AML-193 (cell line): ENCODE measurements at regions not wholly inside any gene's neighbourhood (a gene's known extent, or its start where the extent isn't known, plus 50 kb on each side); places are given as distances from the start of the nearest gene placed in this dataset.

Experiments
- DNase-seq, 2 experiments: peaks; one replicate each; lab custom pipeline; 2025; lab: John Stamatoyannopoulos, UW

DNA sequence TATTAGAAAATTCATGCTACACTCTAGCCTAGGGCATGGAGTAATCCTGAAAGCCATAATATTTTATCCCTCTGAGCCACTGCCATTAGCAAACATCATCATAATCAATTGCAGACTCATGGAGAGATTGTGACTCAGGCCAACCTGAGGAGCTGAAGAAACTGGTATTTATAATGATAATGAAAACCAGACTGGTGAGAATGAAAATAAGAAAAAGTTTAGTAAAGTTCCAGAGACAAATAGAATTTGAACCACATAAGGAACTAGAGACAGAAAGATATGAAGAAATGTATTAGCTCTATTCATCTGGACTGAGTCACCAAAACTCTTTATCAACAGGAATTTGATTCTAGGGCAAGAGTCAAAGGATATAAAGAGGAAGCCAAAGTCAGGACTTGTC lies 158.7 kb downstream of the DRD1 start:
- DNase-seq, result no peak

DNA sequence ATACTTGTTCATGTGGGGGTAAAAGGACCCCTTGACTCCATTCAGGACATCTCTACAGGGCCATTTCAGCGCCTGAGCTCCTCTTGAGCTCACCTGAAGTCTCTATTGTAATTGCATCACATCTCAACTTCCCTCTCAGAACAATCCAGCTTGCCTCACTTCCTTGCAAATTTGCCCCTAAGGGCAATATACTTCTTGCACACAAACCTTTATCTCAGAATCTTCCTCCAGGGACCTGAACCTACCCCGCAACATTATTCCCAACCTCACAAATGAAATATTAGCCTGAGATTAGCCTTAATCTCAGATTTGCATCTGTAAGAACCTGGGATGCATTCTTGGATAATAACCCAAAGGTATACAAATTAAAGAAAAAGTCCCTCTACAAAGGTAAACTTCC lies 159.2 kb downstream of the DRD1 start:
- DNase-seq, result no peak

DNA sequence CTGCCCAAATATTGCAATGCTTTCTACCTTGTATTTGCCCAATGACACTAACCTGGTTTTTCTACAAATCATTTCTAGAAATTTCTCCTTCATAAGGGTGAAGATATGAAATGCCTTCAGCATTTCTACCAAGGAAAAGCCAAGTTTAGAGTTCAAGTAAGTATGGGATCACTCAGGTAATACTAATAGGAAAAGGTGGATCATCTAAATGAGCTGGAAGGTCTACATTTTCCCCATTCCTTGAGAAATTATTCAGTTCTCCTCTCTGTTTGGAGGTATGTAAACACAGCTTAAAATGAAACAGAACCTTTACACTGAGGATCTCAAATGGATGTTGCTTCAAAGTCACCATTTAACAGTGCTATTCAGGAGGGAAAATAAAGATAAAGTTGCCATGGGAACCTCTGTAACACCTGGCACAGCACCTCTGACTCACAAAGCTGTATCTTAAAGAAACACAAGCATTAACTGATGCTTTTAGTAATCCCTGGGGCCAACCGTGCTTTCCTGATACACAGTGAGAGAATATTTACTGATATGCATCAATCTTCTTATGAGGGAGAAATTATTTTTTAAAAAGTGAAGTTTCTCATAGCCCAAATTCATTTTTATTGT lies 161.3 kb downstream of the DRD1 start:
- no peak for DNase-seq

DNA sequence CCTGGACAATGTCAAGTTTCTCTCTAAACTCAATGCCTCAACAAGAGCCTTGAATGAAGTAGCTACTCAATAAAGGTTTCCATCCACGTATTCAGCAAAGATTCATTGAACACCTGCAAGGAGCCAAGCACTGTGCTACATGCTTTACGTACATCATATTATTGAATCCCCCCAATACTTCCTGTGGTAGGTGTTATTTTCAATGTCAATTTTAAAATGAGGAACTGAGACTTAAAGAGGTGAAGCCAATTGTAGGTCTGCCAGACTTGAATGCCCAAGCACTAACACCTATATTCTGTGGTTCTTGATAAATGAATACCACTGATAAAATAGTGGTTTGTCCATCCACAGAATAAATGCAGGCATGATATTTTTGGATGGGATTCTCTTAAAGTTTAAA lies 162.3 kb downstream of the DRD1 start:
- no peak for DNase-seq

DNA sequence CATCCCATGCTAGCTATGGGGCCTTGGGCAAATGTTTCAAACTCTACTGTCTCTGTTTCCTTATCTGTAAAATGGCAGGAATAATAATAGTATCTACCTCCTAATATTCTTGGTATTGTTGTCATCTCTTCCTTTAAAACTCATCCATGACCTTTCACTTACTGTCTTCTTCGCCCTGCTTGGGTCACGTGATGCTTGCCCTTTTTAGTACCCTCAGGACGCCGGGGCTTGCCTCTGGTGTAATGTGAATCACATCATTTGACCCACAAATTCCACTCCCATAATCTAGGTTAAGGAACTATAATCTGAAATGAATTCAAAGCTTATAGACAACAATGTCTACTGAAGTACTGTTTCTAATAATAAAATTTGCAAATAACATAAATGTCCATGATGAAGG lies 162.7 kb downstream of the DRD1 start:
- no peak for DNase-seq

DNA sequence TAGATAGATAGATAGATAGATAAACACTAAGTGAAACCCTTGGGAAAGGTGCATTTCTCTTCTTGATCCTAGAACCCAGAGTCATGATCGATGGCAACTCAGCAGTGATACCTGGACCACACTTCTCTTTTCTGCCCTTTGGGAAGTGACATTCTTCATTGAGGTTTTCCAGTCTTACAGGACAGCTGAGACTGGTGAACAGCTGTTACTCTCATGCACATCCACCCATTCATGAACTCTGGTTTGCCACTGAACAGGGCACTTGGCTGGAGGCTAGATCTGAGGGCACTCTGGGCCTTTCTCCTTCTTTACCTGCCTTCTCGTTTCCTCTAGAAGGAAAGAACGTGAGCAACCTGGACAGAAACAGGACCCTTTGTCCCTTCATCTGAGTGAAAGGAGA lies 164.5 kb downstream of the DRD1 start:
- DNase-seq, result no peak

DNA sequence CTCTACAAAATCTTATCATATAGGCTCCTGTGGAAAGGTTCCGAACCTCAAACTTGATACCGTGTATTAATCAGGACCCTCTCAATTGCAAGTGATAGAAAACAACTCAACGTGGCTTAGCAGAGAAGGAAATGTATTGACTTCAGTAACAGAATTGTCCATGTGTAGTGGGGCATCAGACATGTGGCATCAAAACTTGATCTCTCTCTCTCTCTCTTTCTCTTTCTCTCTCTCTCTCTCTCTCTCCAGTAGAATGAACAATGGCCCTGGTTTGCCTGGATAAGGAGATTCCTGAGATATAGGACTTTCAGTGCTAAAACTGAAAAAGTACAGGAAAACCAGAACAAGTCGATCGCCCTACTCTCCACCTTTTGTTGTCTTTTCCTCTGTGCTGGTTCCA lies 168.2 kb downstream of the DRD1 start:
- no peak for DNase-seq

DNA sequence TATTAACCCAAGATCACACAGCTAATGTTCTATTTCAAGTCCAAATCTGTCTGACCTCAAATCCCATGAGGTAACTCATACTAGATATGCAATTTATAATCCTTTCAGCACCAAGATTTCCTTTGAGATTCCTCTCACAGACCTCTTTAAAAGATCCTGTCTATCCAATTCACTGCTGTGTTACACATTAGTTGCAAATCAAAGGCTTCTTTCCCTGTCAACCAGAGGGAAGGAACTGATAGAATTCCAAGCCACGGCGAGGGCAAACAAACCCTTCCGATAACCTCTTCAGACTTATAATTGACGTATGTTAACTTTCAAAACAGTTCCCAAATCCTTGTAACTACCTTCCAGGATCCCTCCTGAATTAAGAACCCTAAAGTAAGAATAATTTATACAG lies 168.9 kb downstream of the DRD1 start:
- no peak for DNase-seq

DNA sequence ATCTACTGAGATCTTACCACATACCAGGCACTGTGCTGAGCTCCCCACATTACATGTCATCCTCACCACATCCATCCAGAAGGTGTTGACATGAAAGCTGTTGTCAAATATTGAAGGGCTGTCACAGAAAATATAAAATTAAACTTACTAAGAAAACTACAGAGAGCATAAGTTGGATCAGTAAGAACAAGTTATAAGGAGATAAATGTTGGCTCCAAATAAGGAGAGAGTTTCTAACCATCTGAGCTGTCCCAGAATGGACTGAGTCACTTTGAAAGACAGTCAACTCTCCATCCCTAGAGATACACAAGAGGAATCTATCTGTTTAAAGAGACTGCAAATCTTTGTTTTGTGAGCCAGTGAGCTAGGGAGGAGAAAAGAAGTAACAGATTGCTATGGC lies 169.8 kb downstream of the DRD1 start:
- no peak for DNase-seq

DNA sequence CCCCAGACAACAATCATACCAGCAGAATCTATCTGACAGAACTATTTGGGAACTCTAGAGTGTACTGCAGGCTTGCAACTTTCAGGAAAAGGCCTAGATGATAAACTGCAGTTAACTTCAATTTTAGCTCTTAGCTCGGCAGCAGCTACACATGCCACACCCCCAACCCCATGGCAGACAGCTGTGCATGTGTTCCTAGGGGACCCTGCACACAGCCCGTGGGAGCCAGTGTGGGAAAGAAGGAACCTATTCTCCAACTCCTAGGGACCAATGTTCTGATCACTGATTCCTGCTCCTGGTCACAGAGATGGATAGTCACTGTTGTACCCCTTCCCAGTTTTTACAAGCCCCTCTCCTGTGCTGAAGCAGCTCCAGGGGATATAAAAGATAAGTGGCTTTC lies 179.6 kb downstream of the DRD1 start:
- no peak for DNase-seq

DNA sequence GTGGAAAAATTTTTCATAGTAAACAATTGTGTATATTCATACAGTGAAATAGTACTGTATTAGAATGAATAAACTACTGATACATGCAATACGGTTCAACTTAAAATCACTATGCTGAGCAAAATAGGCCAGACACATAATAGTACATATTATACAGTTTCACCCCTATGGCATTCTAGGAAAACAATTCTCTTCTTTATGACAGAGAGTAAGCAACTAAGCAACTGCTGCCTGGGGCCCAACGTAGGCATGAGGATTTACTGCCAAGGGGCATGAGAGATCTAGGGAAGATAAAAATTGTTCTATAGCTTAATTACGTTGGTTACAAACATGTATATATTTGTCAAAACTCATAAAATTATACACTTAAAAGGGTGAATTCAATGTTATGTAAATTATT lies 180.2 kb downstream of the DRD1 start:
- no peak for DNase-seq

DNA sequence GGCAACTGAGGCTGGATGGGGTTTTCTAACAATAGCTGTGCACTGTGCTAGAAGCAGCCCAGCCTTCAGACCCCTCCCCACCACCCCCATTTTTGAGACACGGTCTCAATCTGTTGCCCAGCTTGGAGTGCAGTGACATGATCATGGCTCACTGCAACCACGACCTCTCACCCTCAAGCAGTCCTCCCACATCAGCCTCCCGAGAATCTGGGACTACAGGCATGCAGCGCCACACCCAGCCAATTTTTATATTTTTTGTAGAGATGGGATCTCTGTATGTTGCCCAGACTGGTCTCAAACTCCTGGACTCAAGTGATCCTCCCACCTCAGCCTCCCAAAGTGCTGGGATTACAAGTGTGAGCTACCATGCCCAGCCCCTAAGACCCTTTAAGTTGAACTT lies 182.5 kb downstream of the DRD1 start:
- no peak for DNase-seq

DNA sequence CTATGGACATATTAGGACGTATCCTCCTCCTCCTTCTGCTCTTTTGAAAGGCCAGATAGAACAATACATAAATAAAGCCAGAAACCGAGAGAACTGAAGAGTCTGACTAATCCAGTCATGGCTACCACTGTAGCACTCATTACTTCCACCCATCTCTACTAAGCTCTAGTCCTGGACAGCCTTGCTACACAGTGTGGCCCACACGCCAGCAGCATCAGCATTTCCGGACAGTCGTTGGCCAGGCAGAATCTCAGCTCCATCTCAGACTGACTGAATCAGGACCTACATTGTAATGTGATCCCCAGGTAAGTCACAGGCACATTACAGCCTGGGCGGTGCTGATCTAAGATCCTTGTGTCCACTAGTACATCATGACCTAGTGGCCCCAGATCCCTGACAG lies 182.9 kb downstream of the DRD1 start:
- no peak for DNase-seq

DNA sequence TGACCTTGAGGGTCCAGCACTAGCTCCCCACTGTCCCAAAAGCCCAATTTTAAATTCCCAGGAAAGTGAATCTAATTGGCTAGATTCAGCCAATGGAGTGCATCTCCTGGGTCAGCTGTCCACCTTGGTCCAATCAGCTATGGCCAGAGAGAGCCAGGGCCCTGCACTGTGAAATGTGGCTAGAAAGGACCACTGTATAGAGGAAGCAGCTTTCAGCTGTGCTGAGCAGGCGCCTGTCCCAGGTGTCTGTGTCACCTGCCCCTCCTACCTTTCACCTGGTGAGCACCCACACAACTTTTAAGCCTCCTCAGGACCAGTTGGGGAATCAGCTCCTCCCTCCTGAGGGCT lies 186.2 kb downstream of the DRD1 start:
- no peak for DNase-seq

DNA sequence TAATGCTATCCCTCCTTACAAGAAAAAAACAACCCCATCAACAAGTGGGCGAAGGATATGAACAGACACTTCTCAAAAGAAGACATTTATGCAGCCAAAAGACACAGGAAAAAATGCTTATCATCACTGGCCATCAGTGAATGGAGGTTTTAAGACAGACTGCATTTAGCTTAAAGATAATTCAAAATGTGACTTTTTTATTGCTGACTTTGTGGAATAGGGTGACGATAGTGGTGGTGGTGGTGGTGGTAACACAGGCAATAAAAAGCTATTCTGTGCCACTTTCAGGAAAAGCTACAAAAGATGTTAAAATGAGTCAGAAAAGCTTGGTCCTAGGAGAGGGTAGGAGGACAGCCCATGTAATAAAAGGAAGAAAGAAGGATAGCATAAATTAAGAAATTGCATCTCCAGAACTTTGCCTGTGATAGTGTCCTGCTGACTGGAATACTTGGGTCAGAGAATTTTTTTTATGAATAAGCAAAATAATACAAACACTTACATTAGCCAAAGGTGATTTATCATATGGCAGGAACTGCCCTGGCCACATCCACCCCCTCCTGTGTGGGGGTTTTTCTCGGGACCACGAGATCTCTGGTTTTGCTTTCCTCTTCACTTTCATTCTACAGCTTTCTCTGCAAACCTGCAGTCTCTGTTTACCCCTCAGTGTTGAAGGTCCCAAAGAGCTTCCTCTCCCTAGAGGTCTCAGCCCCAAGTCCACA lies 186.7 kb downstream of the DRD1 start:
- DNase-seq, result no peak

DNA sequence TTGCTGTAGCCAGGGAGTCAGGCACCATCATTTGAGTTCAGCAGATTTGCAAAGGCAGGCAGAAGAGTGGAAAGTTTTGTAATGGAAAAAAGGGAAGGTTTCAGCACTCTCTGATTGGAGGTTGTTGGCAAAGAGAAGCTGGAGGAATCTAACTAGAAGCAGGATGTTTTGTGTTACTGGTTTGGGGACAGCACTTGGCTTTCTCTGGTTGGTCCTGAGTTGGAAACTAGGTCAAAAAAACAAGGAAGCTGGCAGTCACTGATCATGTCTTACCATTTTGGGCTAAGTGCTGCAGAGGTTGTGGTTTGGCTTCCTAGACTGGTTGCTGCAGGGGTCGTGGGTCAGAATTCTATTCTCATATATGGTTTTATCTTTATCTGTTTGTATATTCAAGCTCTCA lies 189.8 kb downstream of the DRD1 start:
- DNase-seq, result no peak

DNA sequence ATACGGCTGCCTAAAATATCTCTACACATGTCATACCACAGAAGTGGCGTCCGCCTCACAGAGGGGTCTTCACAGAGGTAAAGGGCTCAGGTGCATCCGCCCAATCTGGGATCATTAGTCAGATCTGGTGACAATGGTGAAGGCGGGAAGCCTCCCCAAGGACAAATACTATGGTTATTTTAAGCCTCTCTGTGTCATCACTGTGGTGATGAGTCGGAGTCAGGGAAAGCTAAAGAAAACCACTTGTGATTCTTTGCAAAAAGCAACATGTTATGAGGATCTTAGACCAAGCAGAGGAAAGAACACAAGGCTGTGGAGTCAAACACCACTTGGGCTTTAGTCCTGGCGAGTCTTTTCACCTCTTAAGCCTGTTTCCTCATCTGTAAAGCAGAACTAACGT lies 190.4 kb downstream of the DRD1 start:
- DNase-seq, result no peak

DNA sequence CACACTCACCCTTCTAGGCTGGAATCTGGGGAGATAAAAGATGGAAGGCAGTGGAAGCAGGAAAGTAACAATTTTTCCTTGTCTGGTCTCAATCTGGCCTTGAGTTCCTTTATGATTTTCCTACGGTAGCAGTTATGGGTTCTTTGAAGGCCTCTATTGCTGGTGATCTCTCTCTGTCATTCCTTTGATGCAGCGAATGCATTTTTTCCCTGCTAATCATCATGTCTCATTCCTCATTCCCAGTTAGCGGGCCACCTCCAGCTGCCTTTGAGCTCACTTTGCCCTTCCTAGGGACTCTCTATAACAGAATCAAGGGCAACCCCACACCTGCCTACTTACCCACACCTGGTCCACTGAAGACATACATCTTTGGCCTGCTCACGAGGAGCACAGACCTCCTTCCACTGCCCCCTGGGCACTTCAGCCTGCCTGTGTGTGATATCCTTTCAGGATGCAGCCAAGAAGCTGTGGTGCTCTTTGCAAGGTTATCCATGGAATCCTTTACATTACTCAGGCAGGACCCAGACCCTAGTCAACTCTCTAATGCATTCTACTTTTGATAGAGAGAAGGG lies 191.7 kb downstream of the DRD1 start:
- no peak for DNase-seq

DNA sequence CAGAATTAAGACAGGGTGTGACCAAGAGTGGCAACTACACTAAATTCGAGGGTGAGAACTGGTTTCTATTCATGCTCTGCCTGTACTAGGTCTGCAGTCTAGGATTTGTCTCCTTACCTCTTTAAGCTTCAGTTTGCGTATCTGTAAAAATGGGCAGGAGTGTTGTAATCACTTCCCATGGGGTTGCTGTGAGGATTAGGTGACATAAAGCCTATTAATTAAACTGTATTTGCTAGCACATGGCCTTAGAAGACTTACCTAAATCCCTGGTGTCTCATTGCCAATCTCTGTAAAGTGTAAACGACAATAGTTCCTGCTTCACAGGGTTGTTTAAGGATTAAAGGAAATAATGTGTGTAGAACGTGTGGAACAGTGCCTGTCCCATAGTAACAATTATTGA lies 193.6 kb downstream of the DRD1 start:
- DNase-seq, result no peak

DNA sequence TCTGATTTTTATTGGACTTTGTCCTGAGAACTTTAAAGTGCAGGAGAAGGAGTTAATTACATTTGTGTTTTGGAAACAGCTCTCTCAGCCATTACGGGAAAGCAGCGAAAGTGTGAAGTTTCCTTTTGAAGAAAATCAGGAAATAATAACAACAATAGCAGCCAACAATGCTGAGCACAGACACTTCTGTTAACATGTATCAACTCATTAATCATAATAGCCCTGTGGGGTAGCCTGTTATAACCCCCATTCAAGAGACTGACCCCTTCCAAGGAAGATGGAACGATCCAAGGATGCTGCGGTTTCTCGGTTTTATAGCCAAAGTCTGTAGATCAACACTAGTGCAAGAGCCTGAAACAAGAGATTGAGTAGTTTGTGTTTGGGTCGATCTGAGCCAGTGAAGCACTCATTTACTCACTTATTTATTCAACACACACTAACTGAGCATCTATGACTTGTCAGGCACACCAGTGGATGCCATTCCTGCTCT lies 195.5 kb downstream of the DRD1 start:
- no peak for DNase-seq

DNA sequence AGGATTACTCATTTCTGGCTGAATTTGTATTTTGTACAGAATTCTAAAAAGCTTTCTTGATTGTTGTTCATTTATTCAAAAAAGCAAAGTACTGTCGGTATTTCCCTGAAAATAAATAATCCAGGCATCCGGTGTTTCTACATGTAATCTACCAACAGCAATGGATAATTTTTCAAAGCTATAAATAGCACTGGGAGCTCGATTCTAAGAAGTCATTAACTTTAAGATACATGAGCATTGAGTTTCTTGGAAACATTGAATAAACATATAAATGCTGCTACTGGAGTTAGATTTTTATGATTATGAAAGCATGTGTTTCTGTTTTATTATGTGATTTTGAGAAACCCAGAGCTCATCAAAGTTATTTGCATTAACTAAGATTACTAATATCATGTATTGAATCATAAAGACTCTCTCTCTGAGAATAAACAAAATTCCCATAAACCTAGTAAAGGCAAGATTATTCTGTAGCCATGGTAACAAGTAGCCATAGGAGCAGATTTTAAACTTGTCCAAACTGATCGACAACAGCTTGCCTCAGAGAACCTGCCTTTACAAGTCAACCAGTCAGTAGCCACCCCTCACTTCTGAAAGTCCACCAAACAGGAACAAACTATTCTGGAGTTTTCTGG lies 197.0 kb downstream of the DRD1 start:
- no peak for DNase-seq

DNA sequence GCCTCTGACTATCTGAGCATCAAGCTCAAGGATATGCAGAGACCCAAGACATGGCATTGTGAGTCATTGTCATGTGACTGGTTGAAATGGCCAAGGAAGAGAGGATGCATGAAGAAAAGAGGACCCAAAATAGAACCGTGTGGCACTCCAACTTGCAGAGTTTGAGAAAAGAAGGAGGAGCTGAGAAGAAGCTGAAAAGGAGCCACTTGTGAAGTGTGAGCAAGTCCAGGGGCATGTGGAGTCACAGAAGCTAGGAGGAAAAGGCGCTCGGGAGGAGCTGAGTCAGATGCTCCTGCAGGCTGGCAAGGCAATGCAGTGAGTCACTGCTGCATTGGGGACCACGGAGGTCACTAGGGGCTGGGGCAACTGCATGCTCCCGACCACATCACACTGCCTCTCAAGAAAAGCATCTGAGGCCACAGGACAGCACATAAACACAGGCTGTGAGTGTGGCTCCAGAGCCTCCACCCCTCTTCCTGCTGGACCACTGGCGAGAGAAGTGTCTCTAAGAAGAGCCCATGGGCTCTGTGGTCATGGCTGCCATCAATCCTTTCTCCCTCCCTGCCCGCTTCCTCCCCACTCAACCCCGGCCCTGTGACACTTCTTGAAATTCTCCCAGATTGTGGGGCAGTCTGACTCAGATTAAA lies 197.6 kb downstream of the DRD1 start:
- no peak for DNase-seq

DNA sequence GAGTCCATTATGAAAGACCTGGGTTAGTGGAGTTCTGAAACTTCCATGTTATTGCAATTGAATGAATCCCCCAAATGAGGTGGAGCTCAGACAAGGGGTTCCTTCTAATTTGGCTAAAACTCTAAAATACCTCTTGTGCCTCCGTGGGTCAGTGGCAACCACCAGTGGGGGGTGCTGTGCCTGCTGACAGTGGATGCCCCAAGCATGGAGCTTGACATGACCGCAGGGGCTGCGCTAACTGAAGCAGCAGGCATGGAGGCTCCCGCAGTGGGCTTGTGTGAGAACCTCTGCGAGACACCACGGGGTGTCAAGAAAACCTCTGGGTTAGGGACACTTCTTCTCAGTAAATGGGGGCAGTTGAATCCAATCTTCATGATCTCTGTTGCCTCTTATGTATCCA lies 200.5 kb downstream of the DRD1 start:
- no peak for DNase-seq
